Esophagus squamous epithelium (tissue), 5 donors: ENCODE measurements at regions not wholly inside any gene's neighbourhood (a gene's known extent, or its start where the extent isn't known, plus 50 kb on each side); places are given as distances from the start of the nearest gene placed in this dataset.

ENCODE experiments used
- DNase-seq: peaks from one replicate; lab custom pipeline; 2025; lab: John Stamatoyannopoulos, UW
- H3K27ac ChIP-seq, 4 donors: fragments of 200-600 bp; sonication (generic); one replicate each; pipeline ENCODE4 v1.5.1; 2016 to 2019; ENCODE audit warnings: mild to moderate bottlenecking in 1 of 4
- H3K27me3 ChIP-seq, 4 donors: fragments of 200-600 bp; sonication (generic); 1 replicate in 3 of 4; 2 replicates in 1 of 4; pipeline versions ENCODE4 v1.5.1 to v1.6.0; 2017 to 2021; ENCODE audit warnings: antibody characterized with exemption in 1 of 4
- H3K36me3 ChIP-seq, 3 donors: fragments of 200-600 bp; sonication (generic); one replicate each; pipeline ENCODE4 v1.5.1; 2016 to 2019
- H3K4me1 ChIP-seq, 3 donors: fragments of 200-600 bp; sonication (generic); one replicate each; pipeline ENCODE4 v1.5.1; 2017 to 2019
- H3K4me3 ChIP-seq, 4 donors: fragments of 200-600 bp; sonication (generic); 1 replicate in 3 of 4; 2 replicates in 1 of 4; pipeline ENCODE4 v1.5.1; 2016 to 2019; ENCODE audit warnings: mild to moderate bottlenecking in 2 of 4, moderate library complexity in 1 of 4
- H3K9me3 ChIP-seq, 3 donors: fragments of 200-600 bp; sonication (generic); one replicate each; pipeline ENCODE4 v1.5.1; 2016 to 2019
- POLR2A ChIP-seq, 4 donors: fragments of 450-650 bp; IDR thresholded peaks; one replicate each; pipeline ENCODE4 v1.6.1; 2017; ENCODE audit warnings: antibody characterized with exemption in 4 of 4, mild to moderate bottlenecking in 4 of 4, moderate library complexity in 3 of 4
- WGBS, 2 donors: methylation state at CpG; one replicate each; pipeline ENCODE4 v1.1.5; 2018; 5-methylcytosine and 5-hydroxymethylcytosine counted together
- intact Hi-C: fragments of 100-400 bp; cut with DNase I; formaldehyde crosslinking; loops from one replicate; pipeline ENCODE4 v1.15.0; 2022
- TF ChIP-seq, protein P1 (sequence below), 6 experiments: fragments of 450-650 bp in 4 of 6; fragments of 200-600 bp in 2 of 6; sonication (generic) in 2 of 6; IDR thresholded peaks; one replicate each; pipeline ENCODE4 v1.5.1; 2016 to 2019; ENCODE audit warnings: antibody characterized with exemption in 6 of 6, mild to moderate bottlenecking in 4 of 6, moderate library complexity in 4 of 6
- donor health status: DM: yes; HTN: yes; CAD: no.

- WGBS, 2 donors, result 88 to 92% methylated on average over 5 of the region's 5 CpGs
- H3K4me1 ChIP-seq, result peaks cover 0 to 3% (median 0%) of the 10 kb centered on the region in 3 donors
These were observed 231.4 kb upstream of the DDHD1 start for GRCh38 chr14:53384536-53384935.

GRCh38 chr14:53384073-53384472 lies 230.9 kb upstream of the DDHD1 start:
- H3K27me3 ChIP-seq, result no peaks in the 10 kb centered on the region
- 20 to 50% methylated on average over 1 of the region's 1 CpG for WGBS, 2 donors
- no peak for DNase-seq

More at GRCh38 chr14:53384536-53384935, 231.4 kb upstream of the DDHD1 start:
- intact Hi-C loops, result no loop called here
- no peak overlapping the region for H3K4me3 ChIP-seq
- TF ChIP-seq, protein P1, sequence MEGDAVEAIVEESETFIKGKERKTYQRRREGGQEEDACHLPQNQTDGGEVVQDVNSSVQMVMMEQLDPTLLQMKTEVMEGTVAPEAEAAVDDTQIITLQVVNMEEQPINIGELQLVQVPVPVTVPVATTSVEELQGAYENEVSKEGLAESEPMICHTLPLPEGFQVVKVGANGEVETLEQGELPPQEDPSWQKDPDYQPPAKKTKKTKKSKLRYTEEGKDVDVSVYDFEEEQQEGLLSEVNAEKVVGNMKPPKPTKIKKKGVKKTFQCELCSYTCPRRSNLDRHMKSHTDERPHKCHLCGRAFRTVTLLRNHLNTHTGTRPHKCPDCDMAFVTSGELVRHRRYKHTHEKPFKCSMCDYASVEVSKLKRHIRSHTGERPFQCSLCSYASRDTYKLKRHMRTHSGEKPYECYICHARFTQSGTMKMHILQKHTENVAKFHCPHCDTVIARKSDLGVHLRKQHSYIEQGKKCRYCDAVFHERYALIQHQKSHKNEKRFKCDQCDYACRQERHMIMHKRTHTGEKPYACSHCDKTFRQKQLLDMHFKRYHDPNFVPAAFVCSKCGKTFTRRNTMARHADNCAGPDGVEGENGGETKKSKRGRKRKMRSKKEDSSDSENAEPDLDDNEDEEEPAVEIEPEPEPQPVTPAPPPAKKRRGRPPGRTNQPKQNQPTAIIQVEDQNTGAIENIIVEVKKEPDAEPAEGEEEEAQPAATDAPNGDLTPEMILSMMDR (IDR thresholded peaks at IDR 0.05), result no peak
- TF ChIP-seq POLR2A (IDR thresholded peaks at IDR 0.05), result no peak
- no peaks in the 10 kb centered on the region for H3K36me3 ChIP-seq
- no peak overlapping the region for H3K27ac ChIP-seq
- H3K27me3 ChIP-seq, result no peaks in the 10 kb centered on the region
- no peak for DNase-seq
- no peaks in the 10 kb centered on the region for H3K9me3 ChIP-seq

DNA sequence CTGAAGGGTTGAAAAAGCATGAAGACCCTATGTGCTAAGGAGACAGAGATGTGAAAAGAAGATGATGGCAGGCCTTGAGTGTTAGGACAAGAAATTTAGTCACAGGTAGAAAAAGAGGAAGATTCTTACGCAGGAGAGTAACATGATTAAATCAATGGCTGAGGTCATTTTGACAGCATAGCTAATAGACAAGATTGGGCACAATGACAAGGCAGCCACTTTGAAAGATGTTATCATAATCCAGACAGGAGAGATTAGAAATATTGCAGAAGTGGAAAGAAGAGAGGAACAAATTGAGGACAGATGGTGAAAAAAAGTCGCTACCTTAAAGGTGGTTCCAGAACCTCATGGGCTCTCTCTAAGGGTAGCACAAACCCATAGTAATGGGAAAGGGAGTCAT lies 228.8 kb upstream of the DDHD1 start:
- no peaks in the 10 kb centered on the region for H3K4me1 ChIP-seq
- no peak for DNase-seq

More at GRCh38 chr14:53384073-53384472, 230.9 kb upstream of the DDHD1 start:
- Histone ChIP-seq H3K36me3 (no peaks in the 10 kb centered on the region), H3K4me3 (no peak overlapping the region), H3K27ac (no peak overlapping the region), H3K4me1 (no peaks in the 10 kb centered on the region), H3K9me3 (no peaks in the 10 kb centered on the region)
- intact Hi-C loops, result no loop called here
- TF ChIP-seq, protein P1 (IDR thresholded peaks at IDR 0.05), result no peak
- TF ChIP-seq POLR2A (IDR thresholded peaks at IDR 0.05), result no peak

DNA sequence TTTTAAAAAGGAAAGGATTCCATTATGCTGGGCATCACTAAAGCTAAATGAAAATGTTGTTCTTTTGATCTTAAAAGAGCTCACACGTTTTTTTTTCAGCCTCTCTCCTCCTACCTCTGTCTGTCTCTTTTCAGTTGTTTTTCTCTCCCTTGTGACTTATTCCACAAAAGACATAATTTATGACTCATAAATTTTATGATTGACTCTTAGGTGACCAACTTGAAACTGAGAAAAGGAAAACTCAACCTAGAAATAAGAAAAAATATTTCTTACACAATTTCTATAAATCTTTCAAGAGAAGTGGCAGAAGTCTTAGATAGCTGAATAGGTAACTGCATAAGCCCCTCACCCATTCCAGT lies 227.7 kb upstream of the DDHD1 start:
- H3K27me3 ChIP-seq, result no peaks in the 10 kb centered on the region
- TF ChIP-seq, protein P1 (IDR thresholded peaks at IDR 0.05), result no peak
- no peak for TF ChIP-seq POLR2A (IDR thresholded peaks at IDR 0.05)
- intact Hi-C loops, result no loop called here
- no peak for DNase-seq
- H3K27ac ChIP-seq, result no peak overlapping the region
- H3K9me3 ChIP-seq, result no peaks in the 10 kb centered on the region
- WGBS, 2 donors, result 12 to 32% methylated on average over 1 of the region's 1 CpG
- H3K36me3 ChIP-seq, result no peaks in the 10 kb centered on the region
- H3K4me1 ChIP-seq, result no peaks in the 10 kb centered on the region
- H3K4me3 ChIP-seq, result no peak overlapping the region

More for the DNA sequence above, 228.8 kb upstream of the DDHD1 start:
- Histone ChIP-seq H3K4me3 (no peak overlapping the region), H3K27ac (no peak overlapping the region), H3K27me3 (no peaks in the 10 kb centered on the region), H3K9me3 (no peaks in the 10 kb centered on the region), H3K36me3 (no peaks in the 10 kb centered on the region)
- no peak for TF ChIP-seq POLR2A (IDR thresholded peaks at IDR 0.05)
- TF ChIP-seq, protein P1 (IDR thresholded peaks at IDR 0.05), result no peak
- intact Hi-C loops, result no loop called here
- WGBS, 2 donors, result 85 to 94% methylated on average over 2 of the region's 2 CpGs

- 82 to 89% methylated on average over 3 of the region's 3 CpGs for WGBS, 2 donors
- no peak for DNase-seq
- TF ChIP-seq POLR2A (IDR thresholded peaks at IDR 0.05), result no peak
- intact Hi-C loops, result no loop called here
- Histone ChIP-seq H3K36me3 (no peaks in the 10 kb centered on the region), H3K27me3 (no peaks in the 10 kb centered on the region), H3K9me3 (no peaks in the 10 kb centered on the region), H3K27ac (no peak overlapping the region), H3K4me3 (no peak overlapping the region), H3K4me1 (no peaks in the 10 kb centered on the region)
These were observed 227.1 kb upstream of the DDHD1 start for GRCh38 chr14:53380052-53380866.
